Esophagus squamous epithelium (tissue), 5 donors: ENCODE measurements at regions not wholly inside any gene's neighbourhood (a gene's known extent, or its start where the extent isn't known, plus 50 kb on each side); places are given as distances from the start of the nearest gene placed in this dataset.

Experiments
- DNase-seq: peaks from one replicate; lab custom pipeline; 2025; lab: John Stamatoyannopoulos, UW
- H3K27ac ChIP-seq, 4 donors: fragments of 200-600 bp; sonication (generic); one replicate each; pipeline ENCODE4 v1.5.1; 2016 to 2019; ENCODE audit warnings: mild to moderate bottlenecking in 1 of 4
- H3K27me3 ChIP-seq, 4 donors: fragments of 200-600 bp; sonication (generic); 1 replicate in 3 of 4; 2 replicates in 1 of 4; pipeline versions ENCODE4 v1.5.1 to v1.6.0; 2017 to 2021; ENCODE audit warnings: antibody characterized with exemption in 1 of 4
- H3K36me3 ChIP-seq, 3 donors: fragments of 200-600 bp; sonication (generic); one replicate each; pipeline ENCODE4 v1.5.1; 2016 to 2019
- H3K4me1 ChIP-seq, 3 donors: fragments of 200-600 bp; sonication (generic); one replicate each; pipeline ENCODE4 v1.5.1; 2017 to 2019
- H3K4me3 ChIP-seq, 4 donors: fragments of 200-600 bp; sonication (generic); 1 replicate in 3 of 4; 2 replicates in 1 of 4; pipeline ENCODE4 v1.5.1; 2016 to 2019; ENCODE audit warnings: mild to moderate bottlenecking in 2 of 4, moderate library complexity in 1 of 4
- H3K9me3 ChIP-seq, 3 donors: fragments of 200-600 bp; sonication (generic); one replicate each; pipeline ENCODE4 v1.5.1; 2016 to 2019
- CTCF ChIP-seq, 6 experiments: fragments of 450-650 bp in 4 of 6; fragments of 200-600 bp in 2 of 6; sonication (generic) in 2 of 6; IDR thresholded peaks; one replicate each; pipeline ENCODE4 v1.5.1; 2016 to 2019; ENCODE audit warnings: antibody characterized with exemption in 6 of 6, mild to moderate bottlenecking in 4 of 6, moderate library complexity in 4 of 6
- POLR2A ChIP-seq, 4 donors: fragments of 450-650 bp; IDR thresholded peaks; one replicate each; pipeline ENCODE4 v1.6.1; 2017; ENCODE audit warnings: antibody characterized with exemption in 4 of 4, mild to moderate bottlenecking in 4 of 4, moderate library complexity in 3 of 4
- WGBS, 2 donors: methylation state at CpG; one replicate each; pipeline ENCODE4 v1.1.5; 2018; 5-methylcytosine and 5-hydroxymethylcytosine counted together
- intact Hi-C: fragments of 100-400 bp; cut with DNase I; formaldehyde crosslinking; loops from one replicate; pipeline ENCODE4 v1.15.0; 2022
- donor health status: DM: yes; HTN: yes; CAD: no.

GRCh38 chr10:33047655-33048054, 89.6 kb upstream of the ITGB1 start:
- Histone ChIP-seq H3K4me1 (no peaks in the 10 kb centered on the region), H3K27ac (no peak overlapping the region), H3K9me3 (no peaks in the 10 kb centered on the region), H3K27me3 (no peaks in the 10 kb centered on the region), H3K36me3 (no peaks in the 10 kb centered on the region), H3K4me3 (no peak overlapping the region)
- TF ChIP-seq POLR2A (IDR thresholded peaks at IDR 0.05) (no peak), CTCF (IDR thresholded peaks at IDR 0.05) (no peak)
- no peak for DNase-seq
- 90 to 100% methylated on average over 1 of the region's 1 CpG for WGBS, 2 donors
- intact Hi-C loops: no loop called here

- Histone ChIP-seq H3K27me3 (no peaks in the 10 kb centered on the region), H3K4me3 (no peak overlapping the region), H3K4me1 (no peaks in the 10 kb centered on the region), H3K36me3 (no peaks in the 10 kb centered on the region), H3K9me3 (no peaks in the 10 kb centered on the region), H3K27ac (no peak overlapping the region)
- intact Hi-C loops: no loop called here
- WGBS, 2 donors: 84 to 91% methylated on average over 4 of the region's 4 CpGs
- TF ChIP-seq POLR2A (IDR thresholded peaks at IDR 0.05) (no peak), CTCF (IDR thresholded peaks at IDR 0.05) (no peak)
- no peak for DNase-seq
These were observed 88.8 kb upstream of the ITGB1 start for GRCh38 chr10:33046792-33047191.

GRCh38 chr10:33045421-33045820, 87.4 kb upstream of the ITGB1 start:
- no peak for DNase-seq
- Histone ChIP-seq H3K9me3 (no peaks in the 10 kb centered on the region), H3K27ac (no peak overlapping the region), H3K36me3 (no peaks in the 10 kb centered on the region), H3K27me3 (no peaks in the 10 kb centered on the region), H3K4me3 (no peak overlapping the region), H3K4me1 (no peaks in the 10 kb centered on the region)
- TF ChIP-seq POLR2A (IDR thresholded peaks at IDR 0.05) (no peak), CTCF (IDR thresholded peaks at IDR 0.05) (no peak)
- 93 to 100% methylated on average over 2 of the region's 2 CpGs for WGBS, 2 donors
- intact Hi-C loops: no loop called here

GRCh38 chr10:33042565-33042964, 84.5 kb upstream of the ITGB1 start:
- DNase-seq: no peak
- TF ChIP-seq CTCF (IDR thresholded peaks at IDR 0.05): no peak
- no peak for TF ChIP-seq POLR2A (IDR thresholded peaks at IDR 0.05)
- H3K27ac ChIP-seq: no peak overlapping the region
- no peaks in the 10 kb centered on the region for H3K4me1 ChIP-seq
- WGBS, 2 donors: 77 to 88% methylated on average over 2 of the region's 2 CpGs
- intact Hi-C loops: no loop called here
- no peaks in the 10 kb centered on the region for H3K36me3 ChIP-seq
- H3K4me3 ChIP-seq: no peak overlapping the region
- H3K9me3 ChIP-seq: no peaks in the 10 kb centered on the region
- H3K27me3 ChIP-seq: no peaks in the 10 kb centered on the region

- 38 to 51% methylated on average over 3 of the region's 3 CpGs for WGBS, 2 donors
- TF ChIP-seq CTCF (IDR thresholded peaks at IDR 0.05) (no peak), POLR2A (IDR thresholded peaks at IDR 0.05) (no peak)
- Histone ChIP-seq H3K27me3 (no peaks in the 10 kb centered on the region), H3K36me3 (no peaks in the 10 kb centered on the region), H3K4me3 (no peak overlapping the region), H3K27ac (no peak overlapping the region), H3K4me1 (no peaks in the 10 kb centered on the region), H3K9me3 (no peaks in the 10 kb centered on the region)
- no peak for DNase-seq
- intact Hi-C loops: no loop called here
These were observed 83.9 kb upstream of the ITGB1 start for GRCh38 chr10:33041783-33042437.
